ENCODE measurements at regions not wholly inside any gene's neighbourhood (a gene's known extent, or its start where the extent isn't known, plus 50 kb on each side); places are given as distances from the start of the nearest gene placed in this dataset.

GRCh38 chr1:96292141-96292540 lies 429.4 kb upstream of the PTBP2 start:
- no peak for DNase-seq (ENCODE audit: low read depth)
- no peak overlapping the region for H3K4me3 ChIP-seq (ENCODE audit: low read length)
- TF ChIP-seq CTCF (conservative IDR thresholded peaks at IDR 0.05; ENCODE audit: low read depth, low read length) = no peak

GRCh38 chr1:96296991-96297390 lies 424.6 kb upstream of the PTBP2 start:
- no peak overlapping the region for H3K4me3 ChIP-seq (ENCODE audit: low read length)
- no peak for TF ChIP-seq CTCF (conservative IDR thresholded peaks at IDR 0.05; ENCODE audit: low read depth, low read length)
- DNase-seq (ENCODE audit: low read depth) = no peak

GRCh38 chr1:96306809-96307560 lies 414.6 kb upstream of the PTBP2 start:
- no peak for TF ChIP-seq CTCF (conservative IDR thresholded peaks at IDR 0.05; ENCODE audit: low read depth, low read length)

GRCh38 chr1:96308314-96308713 lies 413.3 kb upstream of the PTBP2 start:
- DNase-seq (ENCODE audit: low read depth) = no peak
- no peak for TF ChIP-seq CTCF (conservative IDR thresholded peaks at IDR 0.05; ENCODE audit: low read depth, low read length)
- H3K4me3 ChIP-seq (ENCODE audit: low read length) = no peak overlapping the region

More at GRCh38 chr1:96306809-96307560, 414.6 kb upstream of the PTBP2 start:
- DNase-seq (ENCODE audit: low read depth) = no peak
- H3K4me3 ChIP-seq (ENCODE audit: low read length) = no peak overlapping the region

GRCh38 chr1:96309783-96310182 lies 411.8 kb upstream of the PTBP2 start:
- no peak for DNase-seq (ENCODE audit: low read depth)
- no peak overlapping the region for H3K4me3 ChIP-seq (ENCODE audit: low read length)
- TF ChIP-seq CTCF (conservative IDR thresholded peaks at IDR 0.05; ENCODE audit: low read depth, low read length) = no peak

GRCh38 chr1:96313216-96313615 lies 408.4 kb upstream of the PTBP2 start:
- no peak for DNase-seq (ENCODE audit: low read depth)
- no peak for TF ChIP-seq CTCF (conservative IDR thresholded peaks at IDR 0.05; ENCODE audit: low read depth, low read length)
- H3K4me3 ChIP-seq (ENCODE audit: low read length) = no peak overlapping the region

- DNase-seq (ENCODE audit: low read depth) = no peak
- TF ChIP-seq CTCF (conservative IDR thresholded peaks at IDR 0.05; ENCODE audit: low read depth, low read length) = no peak
- no peak overlapping the region for H3K4me3 ChIP-seq (ENCODE audit: low read length)
Measured at GRCh38 chr1:96329121-96329520, 392.5 kb upstream of the PTBP2 start.
